PC-9 (cell line): ENCODE measurements at regions not wholly inside any gene's neighbourhood (a gene's known extent, or its start where the extent isn't known, plus 50 kb on each side); places are given as distances from the start of the nearest gene placed in this dataset.

Source experiments
- EZH2 ChIP-seq: fragments of 200-600 bp; sonication (generic); IDR thresholded peaks from 2 replicates; pipeline ENCODE4 v1.8.0; 2017; ENCODE audit warnings: antibody characterized with exemption, low read depth
- TF ChIP-seq, protein P1 (sequence below): fragments of 200-600 bp; sonication (generic); conservative IDR thresholded peaks from 2 replicates; pipeline ENCODE4 v1.6.1; 2017; ENCODE audit warnings: mixed run types, antibody characterized with exemption, mild to moderate bottlenecking, moderate library complexity

DNA sequence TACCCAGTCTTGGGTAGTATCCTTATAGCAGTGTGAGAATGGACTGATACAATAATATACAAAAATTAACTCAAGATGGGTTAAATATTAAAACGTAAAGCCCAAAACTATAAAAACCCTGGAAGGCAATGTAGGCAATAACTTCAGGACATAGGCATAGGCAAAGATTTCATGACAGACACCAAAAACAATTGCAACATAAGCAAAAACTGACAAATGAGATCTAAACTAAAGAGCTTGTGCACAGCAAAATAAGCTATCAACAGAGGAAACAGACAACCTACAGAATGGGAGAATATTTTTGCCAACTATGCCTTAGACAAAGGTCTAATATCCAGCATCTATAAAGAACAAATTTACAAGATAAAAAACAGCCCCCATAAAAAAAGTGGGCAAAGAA lies 204.8 kb upstream of the CCDC54 start:
- TF ChIP-seq, protein P1, sequence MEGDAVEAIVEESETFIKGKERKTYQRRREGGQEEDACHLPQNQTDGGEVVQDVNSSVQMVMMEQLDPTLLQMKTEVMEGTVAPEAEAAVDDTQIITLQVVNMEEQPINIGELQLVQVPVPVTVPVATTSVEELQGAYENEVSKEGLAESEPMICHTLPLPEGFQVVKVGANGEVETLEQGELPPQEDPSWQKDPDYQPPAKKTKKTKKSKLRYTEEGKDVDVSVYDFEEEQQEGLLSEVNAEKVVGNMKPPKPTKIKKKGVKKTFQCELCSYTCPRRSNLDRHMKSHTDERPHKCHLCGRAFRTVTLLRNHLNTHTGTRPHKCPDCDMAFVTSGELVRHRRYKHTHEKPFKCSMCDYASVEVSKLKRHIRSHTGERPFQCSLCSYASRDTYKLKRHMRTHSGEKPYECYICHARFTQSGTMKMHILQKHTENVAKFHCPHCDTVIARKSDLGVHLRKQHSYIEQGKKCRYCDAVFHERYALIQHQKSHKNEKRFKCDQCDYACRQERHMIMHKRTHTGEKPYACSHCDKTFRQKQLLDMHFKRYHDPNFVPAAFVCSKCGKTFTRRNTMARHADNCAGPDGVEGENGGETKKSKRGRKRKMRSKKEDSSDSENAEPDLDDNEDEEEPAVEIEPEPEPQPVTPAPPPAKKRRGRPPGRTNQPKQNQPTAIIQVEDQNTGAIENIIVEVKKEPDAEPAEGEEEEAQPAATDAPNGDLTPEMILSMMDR: no peak
- TF ChIP-seq EZH2: no peak
